ENCODE measurements at regions not wholly inside any gene's neighbourhood (a gene's known extent, or its start where the extent isn't known, plus 50 kb on each side); places are given as distances from the start of the nearest gene placed in this dataset.

GRCh38 chr15:93866476-93866875 lies 364.9 kb upstream of the MCTP2 start:
- H3K4me3 ChIP-seq (ENCODE audit: insufficient read depth, low read depth, low read length), result no peak overlapping the region
- no peaks in the 10 kb centered on the region for H3K4me1 ChIP-seq (ENCODE audit: insufficient read depth, low read length)
- H3K27me3 ChIP-seq (ENCODE audit: insufficient read depth, low read length), result no peaks in the 10 kb centered on the region
- FAIRE-seq (no peak), DNase-seq (ENCODE audit: low read depth) (no peak)
- H3K79me2 ChIP-seq (ENCODE audit: insufficient read depth, low read length), result no peaks in the 10 kb centered on the region
- H3K9me3 ChIP-seq (ENCODE audit: insufficient read depth, low read depth, low read length), result no peaks in the 10 kb centered on the region
- peaks cover 2% of the 10 kb centered on the region for H3K4me1 Mint-ChIP-seq (ENCODE audit: low read depth, unreplicated experiment)
- no peaks in the 10 kb centered on the region for H4K20me1 ChIP-seq (ENCODE audit: insufficient read depth, low read length)
- H3K4me3 Mint-ChIP-seq (ENCODE audit: unreplicated experiment), result no peak overlapping the region
- no peak overlapping the region for H3K27ac ChIP-seq (ENCODE audit: low read depth, low read length)
- H3K36me3 ChIP-seq (ENCODE audit: insufficient read depth, low read length), result no peaks in the 10 kb centered on the region
- H2AFZ ChIP-seq (ENCODE audit: low read depth, low read length), result no peak overlapping the region
- no peaks in the 10 kb centered on the region for H3K36me3 Mint-ChIP-seq (ENCODE audit: low read depth, unreplicated experiment)
- H3K4me2 ChIP-seq (ENCODE audit: low read length), result no peak overlapping the region
- peaks cover 2% of the 10 kb centered on the region for H3K9me3 Mint-ChIP-seq (ENCODE audit: unreplicated experiment)
- TF ChIP-seq CTCF (IDR thresholded peaks at IDR 0.05; ENCODE audit: insufficient read depth, low read depth, low read length) (no peak), EZH2 (IDR thresholded peaks at IDR 0.05; ENCODE audit: insufficient read depth, low read length) (no peak)
- no peaks in the 10 kb centered on the region for H3K27me3 Mint-ChIP-seq (ENCODE audit: low read depth, unreplicated experiment)
- no peak overlapping the region for H3K27ac Mint-ChIP-seq (ENCODE audit: unreplicated experiment)
- H3K9ac ChIP-seq (ENCODE audit: low read length), result no peak overlapping the region

GRCh38 chr15:93865586-93865985 lies 365.8 kb upstream of the MCTP2 start:
- no peaks in the 10 kb centered on the region for H4K20me1 ChIP-seq (ENCODE audit: insufficient read depth, low read length)
- no peaks in the 10 kb centered on the region for H3K4me1 ChIP-seq (ENCODE audit: insufficient read depth, low read length)
- no peak overlapping the region for H3K9ac ChIP-seq (ENCODE audit: low read length)
- Mint-ChIP-seq H3K4me1 (ENCODE audit: low read depth, unreplicated experiment) (peaks cover 2% of the 10 kb centered on the region), H3K36me3 (ENCODE audit: low read depth, unreplicated experiment) (no peaks in the 10 kb centered on the region), H3K9me3 (ENCODE audit: unreplicated experiment) (peaks cover 2% of the 10 kb centered on the region), H3K27ac (ENCODE audit: unreplicated experiment) (no peak overlapping the region), H3K27me3 (ENCODE audit: low read depth, unreplicated experiment) (no peaks in the 10 kb centered on the region), H3K4me3 (ENCODE audit: unreplicated experiment) (no peak overlapping the region)
- H3K9me3 ChIP-seq (ENCODE audit: insufficient read depth, low read depth, low read length), result no peaks in the 10 kb centered on the region
- no peak overlapping the region for H2AFZ ChIP-seq (ENCODE audit: low read depth, low read length)
- no peaks in the 10 kb centered on the region for H3K27me3 ChIP-seq (ENCODE audit: insufficient read depth, low read length)
- TF ChIP-seq EZH2 (IDR thresholded peaks at IDR 0.05; ENCODE audit: insufficient read depth, low read length), result no peak
- no peak for TF ChIP-seq CTCF (IDR thresholded peaks at IDR 0.05; ENCODE audit: insufficient read depth, low read depth, low read length)
- no peaks in the 10 kb centered on the region for H3K79me2 ChIP-seq (ENCODE audit: insufficient read depth, low read length)
- FAIRE-seq (no peak), DNase-seq (ENCODE audit: low read depth) (no peak)
- no peak overlapping the region for H3K27ac ChIP-seq (ENCODE audit: low read depth, low read length)
- no peak overlapping the region for H3K4me2 ChIP-seq (ENCODE audit: low read length)
- no peaks in the 10 kb centered on the region for H3K36me3 ChIP-seq (ENCODE audit: insufficient read depth, low read length)
- no peak overlapping the region for H3K4me3 ChIP-seq (ENCODE audit: insufficient read depth, low read depth, low read length)

- Histone ChIP-seq H3K79me2 (ENCODE audit: insufficient read depth, low read length) (no peaks in the 10 kb centered on the region), H3K4me3 (ENCODE audit: insufficient read depth, low read depth, low read length) (no peak overlapping the region), H3K4me1 (ENCODE audit: insufficient read depth, low read length) (no peaks in the 10 kb centered on the region), H2AFZ (ENCODE audit: low read depth, low read length) (no peak overlapping the region), H3K4me2 (ENCODE audit: low read length) (no peak overlapping the region), H3K27ac (ENCODE audit: low read depth, low read length) (no peak overlapping the region), H3K27me3 (ENCODE audit: insufficient read depth, low read length) (no peaks in the 10 kb centered on the region), H3K36me3 (ENCODE audit: insufficient read depth, low read length) (no peaks in the 10 kb centered on the region), H3K9ac (ENCODE audit: low read length) (no peak overlapping the region), H3K9me3 (ENCODE audit: insufficient read depth, low read depth, low read length) (no peaks in the 10 kb centered on the region), H4K20me1 (ENCODE audit: insufficient read depth, low read length) (no peaks in the 10 kb centered on the region)
- Mint-ChIP-seq H3K36me3 (ENCODE audit: low read depth, unreplicated experiment) (no peaks in the 10 kb centered on the region), H3K9me3 (ENCODE audit: unreplicated experiment) (peaks cover 2% of the 10 kb centered on the region), H3K4me1 (ENCODE audit: low read depth, unreplicated experiment) (peaks cover 2% of the 10 kb centered on the region), H3K27ac (ENCODE audit: unreplicated experiment) (no peak overlapping the region), H3K4me3 (ENCODE audit: unreplicated experiment) (no peak overlapping the region), H3K27me3 (ENCODE audit: low read depth, unreplicated experiment) (no peaks in the 10 kb centered on the region)
- no peak for TF ChIP-seq EZH2 (IDR thresholded peaks at IDR 0.05; ENCODE audit: insufficient read depth, low read length)
- TF ChIP-seq CTCF (IDR thresholded peaks at IDR 0.05; ENCODE audit: insufficient read depth, low read depth, low read length), result no peak
- DNase-seq (ENCODE audit: low read depth) (no peak), FAIRE-seq (no peak)
Observed at GRCh38 chr15:93862791-93863190, 368.6 kb upstream of the MCTP2 start.
